Muscle of leg (tissue), 3 donors: ENCODE measurements at regions not wholly inside any gene's neighbourhood (a gene's known extent, or its start where the extent isn't known, plus 50 kb on each side); places are given as distances from the start of the nearest gene placed in this dataset.
A peak's percentile ranks its signal among the peaks of the same experiment; 100 is the strongest.
"Not testable (repeated sequence)": the region's sequence is repeated elsewhere in the genome, so short reads cannot be mapped to it uniquely, and the experiment has no call there.

Experiments used
- DNase-seq: peaks from one replicate; pipeline ENCODE4 v3.0.0; 2013
- H3K27ac ChIP-seq: one replicate; pipeline ENCODE4 v1.5.1; 2013; ENCODE audit warnings: mild to moderate bottlenecking, low read length, control low read depth
- H3K27me3 ChIP-seq: one replicate; pipeline ENCODE4 v1.6.1; 2013; ENCODE audit warnings: low read length; ENCODE audit not compliant: control insufficient read depth, insufficient read depth
- H3K36me3 ChIP-seq: one replicate; pipeline ENCODE4 v1.6.1; 2013; ENCODE audit warnings: low read length; ENCODE audit not compliant: control insufficient read depth, insufficient read depth
- H3K4me1 ChIP-seq: one replicate; pipeline ENCODE4 v1.6.1; 2013; ENCODE audit warnings: low read length; ENCODE audit not compliant: control insufficient read depth, insufficient read depth
- H3K4me3 ChIP-seq: one replicate; pipeline ENCODE4 v1.5.1; 2013; ENCODE audit warnings: low read length, control low read depth
- H3K9me3 ChIP-seq: replicated peaks from 2 replicates; pipeline ENCODE4 v1.6.1; 2013; ENCODE audit warnings: low read depth, low read length; ENCODE audit not compliant: control insufficient read depth
- WGBS: methylation state at CpG from one replicate; pipeline ENCODE4 v1.1.5; 2013; ENCODE audit warnings: missing lambda C conversion rate; ENCODE audit not compliant: insufficient coverage; 5-methylcytosine and 5-hydroxymethylcytosine counted together

DNA sequence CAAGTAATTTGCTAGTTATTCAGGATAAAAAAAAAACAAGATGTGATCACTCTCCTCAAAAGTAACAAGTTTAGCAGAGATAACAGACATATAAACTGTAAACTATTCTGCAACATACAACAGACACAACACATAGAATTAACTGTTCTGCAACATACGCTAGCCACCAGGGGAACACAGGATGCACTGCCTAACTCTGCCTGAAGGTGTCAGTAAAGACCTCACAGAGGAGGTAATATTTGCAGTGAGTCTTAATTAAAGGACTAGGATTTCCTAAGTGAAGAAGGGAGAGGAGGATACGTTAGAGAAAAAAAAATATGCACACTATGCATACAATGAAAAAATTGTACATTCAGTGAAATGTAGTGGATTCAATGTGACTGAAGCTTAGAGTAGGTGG is 129.6 kb downstream of the NBPF8 start:
- not testable (repeated sequence) for H3K36me3 ChIP-seq, H3K4me1 ChIP-seq, H3K9me3 ChIP-seq, H3K27ac ChIP-seq, DNase-seq, H3K27me3 ChIP-seq, H3K4me3 ChIP-seq
- no CpG with 5 or more reads among the region's 2 CpGs for WGBS

DNA sequence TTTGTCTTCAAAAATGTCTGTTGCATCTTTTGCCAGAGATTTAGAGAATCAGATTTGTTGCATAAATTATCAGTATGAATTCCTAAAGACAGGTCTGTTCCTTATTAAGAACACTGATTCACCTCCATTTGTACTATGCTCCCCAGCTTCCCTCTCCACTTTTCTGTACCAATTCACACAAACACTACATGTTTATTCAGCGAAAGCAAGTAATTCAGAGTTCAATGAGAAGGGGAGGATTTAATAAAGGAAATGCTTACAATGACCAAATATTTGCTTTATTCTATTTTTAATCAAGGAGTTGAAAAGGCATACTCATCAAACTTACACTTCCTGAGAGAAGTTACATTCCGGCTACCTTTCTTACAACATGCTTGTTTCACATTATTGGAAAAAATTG is 135.5 kb downstream of the NBPF8 start:
- H3K27ac ChIP-seq, H3K4me1 ChIP-seq, H3K4me3 ChIP-seq, H3K9me3 ChIP-seq, H3K36me3 ChIP-seq, H3K27me3 ChIP-seq, DNase-seq: not testable (repeated sequence)
- WGBS: no CpG with 5 or more reads among the region's 2 CpGs

DNA sequence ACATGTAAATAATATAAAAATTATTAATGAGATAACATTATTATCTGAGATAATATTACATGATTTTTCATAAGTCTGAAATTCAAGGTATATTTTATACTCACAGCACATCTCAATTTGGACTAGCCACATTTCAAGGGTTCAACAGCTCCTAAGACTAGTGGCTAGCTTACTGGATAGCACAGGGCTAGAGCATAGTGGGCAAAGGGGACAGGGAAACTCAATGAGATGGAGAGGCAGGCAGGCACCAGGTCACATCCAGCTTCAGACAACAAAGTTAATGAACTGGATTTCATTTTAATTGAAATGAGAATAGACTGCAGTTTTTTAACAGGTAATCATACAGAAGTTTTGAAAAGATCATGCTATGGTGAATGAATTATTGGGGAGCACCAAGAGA is 137.4 kb downstream of the NBPF8 start:
- not testable (repeated sequence) for H3K27me3 ChIP-seq, H3K9me3 ChIP-seq, H3K4me3 ChIP-seq, H3K36me3 ChIP-seq, H3K27ac ChIP-seq, DNase-seq, H3K4me1 ChIP-seq

DNA sequence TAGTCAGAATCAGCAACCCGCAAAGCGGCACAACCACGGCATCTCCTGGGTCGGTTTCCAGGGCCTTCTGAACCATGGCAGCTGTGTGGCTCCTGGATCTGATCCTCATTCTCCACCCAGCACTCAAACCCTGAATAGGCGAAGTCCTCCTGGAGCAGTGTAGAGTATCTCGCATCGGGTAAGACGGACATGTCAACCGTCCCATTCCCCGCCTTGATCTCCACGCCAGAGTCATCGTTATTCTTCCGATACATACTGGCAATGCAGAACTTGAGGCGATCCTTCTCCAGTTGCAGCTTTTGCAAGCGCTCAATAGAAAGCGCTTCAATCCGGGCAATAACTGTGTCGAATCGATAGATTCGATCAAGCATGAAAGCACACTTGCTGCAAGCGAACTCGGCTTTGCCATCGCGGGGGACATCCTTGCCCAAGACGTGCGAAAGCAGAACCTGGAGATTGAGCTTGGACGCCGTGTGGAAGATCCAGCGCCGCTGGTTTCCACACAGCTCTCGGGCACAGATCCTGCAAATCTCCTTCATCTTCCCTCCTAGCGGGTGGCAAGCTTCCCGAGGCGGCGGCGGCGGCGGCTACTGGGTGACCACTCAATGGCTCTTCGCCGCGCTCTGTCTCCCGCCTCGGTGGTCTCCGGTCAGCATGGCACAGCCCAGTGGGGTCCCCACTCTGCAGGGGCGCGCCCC is 142.9 kb downstream of the NBPF8 start:
- not testable (repeated sequence) for H3K9me3 ChIP-seq, H3K27me3 ChIP-seq, H3K4me1 ChIP-seq, H3K36me3 ChIP-seq, H3K27ac ChIP-seq
- DNase-seq: peak; percentile 33
- peak overlapping the region; percentile 37 for H3K4me3 ChIP-seq
- no CpG with 5 or more reads among the region's 46 CpGs for WGBS

DNA sequence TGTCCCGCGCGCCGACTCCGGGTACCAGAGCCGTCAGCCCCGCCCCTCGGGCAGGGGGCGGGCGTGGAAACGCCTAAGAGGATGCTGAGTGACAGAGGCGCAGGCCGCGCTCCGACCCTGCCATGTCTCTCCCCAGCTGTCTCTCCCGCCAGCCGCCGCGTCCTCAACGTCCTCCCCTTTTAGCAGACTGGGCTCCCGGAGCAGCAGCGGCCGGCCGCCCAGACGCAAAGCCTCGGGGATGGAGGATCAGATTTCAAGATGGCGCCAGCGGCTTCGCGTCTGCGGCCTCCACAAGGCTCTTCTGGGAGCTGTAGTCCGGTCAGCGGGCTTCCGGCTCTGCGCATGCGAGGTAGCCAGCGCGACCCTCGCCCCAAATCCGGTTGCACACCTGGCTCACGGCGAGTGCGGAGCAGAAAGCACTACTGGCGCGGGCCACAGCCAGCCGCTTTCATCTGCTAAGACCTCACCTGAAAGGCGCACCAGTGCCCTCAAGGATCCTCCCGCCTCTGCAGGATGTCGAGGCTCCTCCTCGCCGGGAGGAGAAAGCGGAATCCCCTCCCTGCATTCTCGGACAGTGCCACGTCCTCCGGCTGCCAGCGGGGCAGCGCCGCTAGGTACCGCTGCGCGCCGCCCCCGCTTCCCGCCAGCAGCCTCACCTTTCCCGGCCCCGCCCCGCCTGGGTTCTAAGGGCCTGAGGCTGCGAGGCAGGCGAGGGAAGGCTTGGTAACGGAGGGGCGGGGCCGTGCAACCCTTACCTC is 143.6 kb downstream of the NBPF8 start:
- H3K9me3 ChIP-seq, H3K27me3 ChIP-seq, H3K4me1 ChIP-seq, H3K36me3 ChIP-seq: not testable (repeated sequence)
- peak overlapping the region; percentile 69 for H3K27ac ChIP-seq
- 0% methylated on average over 5 of the region's 72 CpGs for WGBS
- H3K4me3 ChIP-seq: peak overlapping the region; percentile 47
- peak; percentile 84 for DNase-seq

DNA sequence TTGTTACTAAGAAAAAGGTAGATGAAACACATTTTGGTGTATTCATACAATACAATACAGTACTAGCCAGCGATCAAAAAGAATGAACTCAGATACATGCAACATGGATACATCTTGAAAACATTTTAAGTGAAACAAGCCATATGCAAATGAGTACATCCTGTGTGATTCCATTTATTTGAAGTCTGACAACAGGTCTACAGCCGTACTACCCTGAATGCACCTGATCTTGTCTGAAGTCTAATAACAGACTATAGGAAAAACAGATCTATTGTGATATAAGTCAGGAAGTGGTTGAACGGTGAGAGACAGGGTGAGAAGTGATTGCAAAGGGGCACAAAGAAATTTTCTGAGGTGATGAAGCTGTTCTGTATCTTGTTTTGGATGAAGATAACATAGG is 146.9 kb downstream of the NBPF8 start:
- not testable (repeated sequence) for H3K27ac ChIP-seq, DNase-seq
- WGBS: no CpG with 5 or more reads among the region's 3 CpGs

DNA sequence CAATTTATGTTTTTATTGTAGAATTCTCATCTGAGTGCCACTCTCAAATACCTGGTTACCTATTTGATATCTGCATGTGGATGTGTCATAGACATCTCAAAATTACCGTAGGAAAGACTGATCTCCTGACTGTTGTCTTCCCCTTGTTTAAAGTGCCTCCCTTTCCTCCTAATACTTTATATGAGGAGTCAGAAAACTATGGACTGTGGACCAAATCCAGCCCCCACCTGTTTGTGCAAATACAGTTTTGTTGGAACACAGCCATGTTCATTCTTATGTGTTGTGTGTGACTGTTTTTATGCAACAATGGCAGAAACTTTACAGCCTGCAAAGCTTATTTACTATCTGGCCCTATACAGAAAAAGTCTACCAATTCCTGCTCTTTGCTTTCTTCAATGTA is 150.6 kb downstream of the NBPF8 start:
- H3K4me3 ChIP-seq, H3K27ac ChIP-seq, H3K27me3 ChIP-seq, DNase-seq, H3K9me3 ChIP-seq, H3K4me1 ChIP-seq, H3K36me3 ChIP-seq: not testable (repeated sequence)
- no CpG with 5 or more reads among the region's 1 CpG for WGBS

More for the DNA sequence above, 146.9 kb downstream of the NBPF8 start:
- not testable (repeated sequence) for H3K4me3 ChIP-seq, H3K9me3 ChIP-seq, H3K27me3 ChIP-seq, H3K4me1 ChIP-seq, H3K36me3 ChIP-seq

DNA sequence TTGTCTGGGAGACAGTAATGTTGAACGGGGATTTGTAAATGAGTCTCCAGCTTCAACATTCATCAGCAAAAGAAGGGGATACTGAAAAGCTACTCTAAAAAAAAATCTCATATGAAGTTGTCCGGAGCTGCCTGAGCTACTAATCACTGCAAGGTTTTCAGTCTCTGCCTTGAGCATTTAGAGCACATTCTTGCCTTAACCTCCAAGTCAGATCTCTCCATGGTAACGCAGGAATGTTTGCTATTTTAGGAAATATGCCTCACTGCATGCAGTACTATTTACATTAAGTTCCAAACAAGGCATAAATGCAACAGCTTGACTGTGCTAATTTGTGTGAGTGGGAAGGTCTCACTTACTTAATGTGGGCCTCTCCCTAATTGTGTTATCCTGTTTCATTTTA is 152.8 kb downstream of the NBPF8 start:
- not testable (repeated sequence) for H3K9me3 ChIP-seq, DNase-seq, H3K27ac ChIP-seq, H3K27me3 ChIP-seq, H3K36me3 ChIP-seq, H3K4me3 ChIP-seq, H3K4me1 ChIP-seq
- no CpG with 5 or more reads among the region's 3 CpGs for WGBS

DNA sequence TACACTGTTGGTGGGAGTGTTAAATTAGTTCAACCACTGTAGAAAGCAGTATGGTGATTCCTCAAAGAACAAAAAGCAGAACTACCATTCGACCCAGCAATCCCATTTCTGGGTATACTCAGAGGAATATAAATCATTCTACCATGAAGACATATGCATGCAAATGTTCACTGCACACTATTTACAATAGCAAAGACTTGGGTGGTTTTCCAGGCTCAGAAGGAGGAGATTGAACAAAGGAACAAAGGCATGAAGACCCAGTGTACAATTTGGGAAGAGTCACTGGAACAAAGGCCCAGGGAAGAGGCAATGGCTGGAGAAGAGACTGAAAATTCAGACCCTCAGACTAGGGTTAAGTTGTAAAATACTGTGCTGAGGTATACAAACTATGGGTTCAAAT is 148.5 kb upstream of the NBPF26 start:
- DNase-seq, H3K36me3 ChIP-seq, H3K4me1 ChIP-seq, H3K4me3 ChIP-seq, H3K27me3 ChIP-seq, H3K9me3 ChIP-seq, H3K27ac ChIP-seq: not testable (repeated sequence)
- WGBS: no CpG with 5 or more reads among the region's 1 CpG

DNA sequence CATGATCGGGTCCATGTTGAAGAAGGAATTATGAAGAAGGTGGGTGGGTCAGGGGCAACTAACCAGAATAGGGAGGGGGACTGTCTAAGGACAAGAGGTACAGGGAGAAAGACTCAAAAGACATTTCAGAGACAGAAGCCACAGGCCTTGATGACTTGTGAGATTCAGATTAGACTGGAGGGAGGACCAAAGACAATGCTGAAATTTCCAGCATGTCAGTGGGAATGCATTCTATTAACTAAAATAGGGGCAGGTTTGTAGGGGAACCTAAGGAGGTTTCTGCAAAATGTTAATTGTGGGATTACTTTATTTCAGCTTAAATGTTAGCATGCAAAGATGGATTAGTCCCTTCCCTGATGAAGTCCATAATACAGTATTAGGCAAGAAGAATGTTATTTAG is 141.6 kb upstream of the NBPF26 start:
- H3K27me3 ChIP-seq, H3K36me3 ChIP-seq, DNase-seq, H3K9me3 ChIP-seq, H3K27ac ChIP-seq, H3K4me3 ChIP-seq, H3K4me1 ChIP-seq: not testable (repeated sequence)
- no CpG with 5 or more reads among the region's 1 CpG for whole genome bisulfite sequencing

DNA sequence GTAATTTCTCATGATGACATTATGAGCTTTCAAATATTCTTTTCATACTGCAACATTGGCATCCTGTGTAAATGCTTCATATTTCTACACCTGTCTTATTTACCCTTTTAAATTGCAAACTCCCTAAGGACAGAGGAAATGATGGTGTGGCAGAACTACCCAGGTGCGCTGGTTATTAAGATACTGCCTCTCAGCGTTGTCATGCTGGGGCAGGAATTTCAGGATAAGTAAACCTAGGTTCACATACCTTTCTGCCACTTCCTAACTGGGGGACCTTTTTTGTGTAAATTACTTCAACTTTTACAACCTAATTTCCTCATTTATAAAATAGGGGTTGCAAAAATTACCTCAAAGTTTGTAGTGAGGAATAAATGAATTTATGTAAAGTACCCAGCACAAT is 137.7 kb upstream of the NBPF26 start:
- DNase-seq, H3K27me3 ChIP-seq, H3K9me3 ChIP-seq, H3K27ac ChIP-seq, H3K4me3 ChIP-seq, H3K36me3 ChIP-seq, H3K4me1 ChIP-seq: not testable (repeated sequence)
- no CpG with 5 or more reads among the region's 2 CpGs for WGBS
